NCI-H2196 treated with DMSO at 0.1 percent for 48 hours (cell line): ENCODE measurements at regions not wholly inside any gene's neighbourhood (a gene's known extent, or its start where the extent isn't known, plus 50 kb on each side); places are given as distances from the start of the nearest gene placed in this dataset.

ENCODE experiments used
- DNase-seq: peaks from one replicate; lab custom pipeline; 2025; ENCODE audit not compliant: unreplicated experiment; lab: John Stamatoyannopoulos, UW

GRCh38 chr17:65277576-65277975, 140.4 kb downstream of the RGS9 start:
- DNase-seq = no peak
